ENCODE measurements at regions not wholly inside any gene's neighbourhood (a gene's known extent, or its start where the extent isn't known, plus 50 kb on each side); places are given as distances from the start of the nearest gene placed in this dataset.

DNA sequence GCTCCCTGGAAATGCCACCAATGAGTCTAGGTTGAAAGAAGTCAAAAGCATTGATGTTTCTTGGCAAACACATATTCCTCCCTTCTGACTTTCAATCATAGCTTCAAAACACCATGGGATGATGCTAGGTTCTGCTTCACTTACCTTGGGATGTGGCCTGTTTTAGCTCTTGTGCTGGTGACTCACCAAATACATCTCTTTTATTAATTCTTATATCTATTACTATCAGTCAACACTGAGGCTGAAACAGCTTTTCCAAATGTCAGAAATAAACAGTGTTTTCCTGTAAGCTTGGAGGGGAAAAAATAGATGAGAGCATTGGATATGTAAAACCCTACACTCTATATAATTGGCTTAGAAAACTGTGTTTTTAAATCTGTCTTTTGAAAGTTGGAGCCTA is 245.4 kb upstream of the NREP start:
- TF ChIP-seq CTCF (IDR thresholded peaks at IDR 0.05) (no peak), POLR2A (IDR thresholded peaks at IDR 0.05) (no peak)

Measured in prostate gland (tissue), 2 donors.